ENCODE measurements at regions not wholly inside any gene's neighbourhood (a gene's known extent, or its start where the extent isn't known, plus 50 kb on each side); places are given as distances from the start of the nearest gene placed in this dataset.

- TF ChIP-seq SMC3 (conservative IDR thresholded peaks at IDR 0.05; ENCODE audit: poor library complexity): no peak
- no peak for TF ChIP-seq MXI1 (conservative IDR thresholded peaks at IDR 0.05; ENCODE audit: poor library complexity, severe bottlenecking)
- TF ChIP-seq, protein P1, sequence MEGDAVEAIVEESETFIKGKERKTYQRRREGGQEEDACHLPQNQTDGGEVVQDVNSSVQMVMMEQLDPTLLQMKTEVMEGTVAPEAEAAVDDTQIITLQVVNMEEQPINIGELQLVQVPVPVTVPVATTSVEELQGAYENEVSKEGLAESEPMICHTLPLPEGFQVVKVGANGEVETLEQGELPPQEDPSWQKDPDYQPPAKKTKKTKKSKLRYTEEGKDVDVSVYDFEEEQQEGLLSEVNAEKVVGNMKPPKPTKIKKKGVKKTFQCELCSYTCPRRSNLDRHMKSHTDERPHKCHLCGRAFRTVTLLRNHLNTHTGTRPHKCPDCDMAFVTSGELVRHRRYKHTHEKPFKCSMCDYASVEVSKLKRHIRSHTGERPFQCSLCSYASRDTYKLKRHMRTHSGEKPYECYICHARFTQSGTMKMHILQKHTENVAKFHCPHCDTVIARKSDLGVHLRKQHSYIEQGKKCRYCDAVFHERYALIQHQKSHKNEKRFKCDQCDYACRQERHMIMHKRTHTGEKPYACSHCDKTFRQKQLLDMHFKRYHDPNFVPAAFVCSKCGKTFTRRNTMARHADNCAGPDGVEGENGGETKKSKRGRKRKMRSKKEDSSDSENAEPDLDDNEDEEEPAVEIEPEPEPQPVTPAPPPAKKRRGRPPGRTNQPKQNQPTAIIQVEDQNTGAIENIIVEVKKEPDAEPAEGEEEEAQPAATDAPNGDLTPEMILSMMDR (IDR thresholded peaks at IDR 0.05; ENCODE audit: poor library complexity, severe bottlenecking): no peak
- TF ChIP-seq TAF1 (IDR thresholded peaks at IDR 0.05; ENCODE audit: low read depth): no peak
- TF ChIP-seq POLR2AphosphoS5 (IDR thresholded peaks at IDR 0.05): no peak
- TF ChIP-seq EP300 (conservative IDR thresholded peaks at IDR 0.05; ENCODE audit: poor library complexity, severe bottlenecking): no peak
- no peak for TF ChIP-seq RAD21 (conservative IDR thresholded peaks at IDR 0.05)
- no peak for TF ChIP-seq EZH2 (IDR thresholded peaks at IDR 0.05; ENCODE audit: borderline replicate concordance, insufficient read depth, low read length, poor library complexity, severe bottlenecking)
- TF ChIP-seq, protein P2, sequence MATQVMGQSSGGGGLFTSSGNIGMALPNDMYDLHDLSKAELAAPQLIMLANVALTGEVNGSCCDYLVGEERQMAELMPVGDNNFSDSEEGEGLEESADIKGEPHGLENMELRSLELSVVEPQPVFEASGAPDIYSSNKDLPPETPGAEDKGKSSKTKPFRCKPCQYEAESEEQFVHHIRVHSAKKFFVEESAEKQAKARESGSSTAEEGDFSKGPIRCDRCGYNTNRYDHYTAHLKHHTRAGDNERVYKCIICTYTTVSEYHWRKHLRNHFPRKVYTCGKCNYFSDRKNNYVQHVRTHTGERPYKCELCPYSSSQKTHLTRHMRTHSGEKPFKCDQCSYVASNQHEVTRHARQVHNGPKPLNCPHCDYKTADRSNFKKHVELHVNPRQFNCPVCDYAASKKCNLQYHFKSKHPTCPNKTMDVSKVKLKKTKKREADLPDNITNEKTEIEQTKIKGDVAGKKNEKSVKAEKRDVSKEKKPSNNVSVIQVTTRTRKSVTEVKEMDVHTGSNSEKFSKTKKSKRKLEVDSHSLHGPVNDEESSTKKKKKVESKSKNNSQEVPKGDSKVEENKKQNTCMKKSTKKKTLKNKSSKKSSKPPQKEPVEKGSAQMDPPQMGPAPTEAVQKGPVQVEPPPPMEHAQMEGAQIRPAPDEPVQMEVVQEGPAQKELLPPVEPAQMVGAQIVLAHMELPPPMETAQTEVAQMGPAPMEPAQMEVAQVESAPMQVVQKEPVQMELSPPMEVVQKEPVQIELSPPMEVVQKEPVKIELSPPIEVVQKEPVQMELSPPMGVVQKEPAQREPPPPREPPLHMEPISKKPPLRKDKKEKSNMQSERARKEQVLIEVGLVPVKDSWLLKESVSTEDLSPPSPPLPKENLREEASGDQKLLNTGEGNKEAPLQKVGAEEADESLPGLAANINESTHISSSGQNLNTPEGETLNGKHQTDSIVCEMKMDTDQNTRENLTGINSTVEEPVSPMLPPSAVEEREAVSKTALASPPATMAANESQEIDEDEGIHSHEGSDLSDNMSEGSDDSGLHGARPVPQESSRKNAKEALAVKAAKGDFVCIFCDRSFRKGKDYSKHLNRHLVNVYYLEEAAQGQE (IDR thresholded peaks at IDR 0.05; ENCODE audit: borderline replicate concordance): no peak
- Histone ChIP-seq H3K4me2 (ENCODE audit: low read length) (no peak overlapping the region), H3K4me3 (ENCODE audit: low read length) (no peak overlapping the region), H3F3A (ENCODE audit: insufficient read depth, low read length, poor library complexity, severe bottlenecking) (no peaks in the 10 kb centered on the region), H3K27ac (ENCODE audit: low read length) (no peak overlapping the region), H3K27me3 (ENCODE audit: insufficient read depth, low read depth, low read length) (no peaks in the 10 kb centered on the region), H3K9me2 (ENCODE audit: insufficient read depth, low read length) (no peaks in the 10 kb centered on the region), H4K20me1 (ENCODE audit: insufficient read depth) (no peaks in the 10 kb centered on the region), H3K9ac (ENCODE audit: low read length) (no peak overlapping the region), H3K79me2 (replicated peaks; ENCODE audit: insufficient read depth, low read length) (no peaks in the 10 kb centered on the region), H3K36me3 (ENCODE audit: insufficient read depth, low read length) (no peaks in the 10 kb centered on the region), H2AFZ (ENCODE audit: low read depth, low read length) (no peak overlapping the region), H3K9me3 (ENCODE audit: low read length) (peaks cover 12% of the 10 kb centered on the region)
These were observed 762.5 kb upstream of the FLRT2 start for GRCh38 chr14:84767434-84767833.

DNA sequence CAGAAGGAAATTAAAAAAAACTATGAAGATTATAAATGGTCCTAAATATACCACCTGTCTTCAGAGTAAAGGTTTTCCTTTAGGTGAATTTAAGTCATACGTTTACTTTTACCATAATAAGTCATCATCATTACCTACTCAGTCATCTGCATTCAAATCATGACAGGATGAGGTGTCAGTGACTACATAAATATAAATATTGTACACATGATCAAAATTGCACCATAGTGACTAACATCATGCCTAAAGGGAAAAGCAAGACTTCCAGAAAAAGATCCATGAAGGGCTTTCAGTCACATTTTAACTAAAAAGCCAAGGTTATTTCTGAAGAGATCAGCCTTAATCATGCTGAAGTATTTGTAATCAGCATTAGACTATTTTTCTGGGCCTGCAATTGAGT, 759.9 kb upstream of the FLRT2 start:
- no peaks in the 10 kb centered on the region for H3K9me2 ChIP-seq (ENCODE audit: insufficient read depth, low read length)
- no peak overlapping the region for H3K9ac ChIP-seq (ENCODE audit: low read length)
- no peaks in the 10 kb centered on the region for H3K27me3 ChIP-seq (ENCODE audit: insufficient read depth, low read depth, low read length)
- no peak overlapping the region for H3K27ac ChIP-seq (ENCODE audit: low read length)
- H3K4me2 ChIP-seq (ENCODE audit: low read length): no peak overlapping the region
- no peaks in the 10 kb centered on the region for H3F3A ChIP-seq (ENCODE audit: insufficient read depth, low read length, poor library complexity, severe bottlenecking)
- no peak overlapping the region for H3K4me3 ChIP-seq (ENCODE audit: low read length)
- H4K20me1 ChIP-seq (ENCODE audit: insufficient read depth): no peaks in the 10 kb centered on the region
- no peak for TF ChIP-seq EZH2 (IDR thresholded peaks at IDR 0.05; ENCODE audit: borderline replicate concordance, insufficient read depth, low read length, poor library complexity, severe bottlenecking)
- TF ChIP-seq RAD21 (conservative IDR thresholded peaks at IDR 0.05): no peak
- peak; percentile 77 for TF ChIP-seq POLR2AphosphoS5 (IDR thresholded peaks at IDR 0.05)
- peak; percentile 85 for TF ChIP-seq EP300 (conservative IDR thresholded peaks at IDR 0.05; ENCODE audit: poor library complexity, severe bottlenecking)
- no peak for TF ChIP-seq TAF1 (IDR thresholded peaks at IDR 0.05; ENCODE audit: low read depth)
- peaks cover 7% of the 10 kb centered on the region for H3K9me3 ChIP-seq (ENCODE audit: low read length)
- no peaks in the 10 kb centered on the region for H3K36me3 ChIP-seq (ENCODE audit: insufficient read depth, low read length)
- no peak overlapping the region for H2AFZ ChIP-seq (ENCODE audit: low read depth, low read length)
- H3K79me2 ChIP-seq (replicated peaks; ENCODE audit: insufficient read depth, low read length): no peaks in the 10 kb centered on the region
